ENCODE measurements at regions not wholly inside any gene's neighbourhood (a gene's known extent, or its start where the extent isn't known, plus 50 kb on each side); places are given as distances from the start of the nearest gene placed in this dataset.

DNA sequence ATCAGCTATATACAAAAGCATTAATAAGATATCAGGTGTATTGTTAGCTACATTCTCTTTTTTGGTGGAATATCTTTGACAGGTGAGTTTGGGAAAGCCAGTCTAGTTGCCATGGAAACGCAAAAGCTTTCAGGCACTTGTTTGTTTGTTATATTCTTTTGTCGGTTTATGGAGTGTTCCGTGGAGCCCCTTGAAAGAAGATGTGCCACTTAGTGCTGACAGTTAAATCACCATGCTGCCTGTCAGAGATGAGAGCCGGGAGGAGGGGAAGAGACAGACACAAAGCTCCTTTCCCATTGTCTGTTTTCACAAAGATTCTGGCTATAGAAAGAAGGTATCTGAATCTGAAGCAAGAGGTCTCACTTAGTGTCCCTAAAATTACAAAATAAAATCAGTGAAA, 170.8 kb downstream of the SNAPC1 start:
- no peaks in the 10 kb centered on the region for H3K36me3 Mint-ChIP-seq (ENCODE audit: low read depth)
- DNase-seq (ENCODE audit: low spot score) = no peak
- H3K4me3 Mint-ChIP-seq (ENCODE audit: low read depth) = no peak overlapping the region
- H3K4me1 Mint-ChIP-seq (ENCODE audit: low read depth) = no peaks in the 10 kb centered on the region
- no peak overlapping the region for H3K27ac Mint-ChIP-seq
- intact Hi-C loops (cut with micrococcal nuclease) = no loop called here
- H3K9me3 Mint-ChIP-seq = no peaks in the 10 kb centered on the region
- H3K27me3 Mint-ChIP-seq (ENCODE audit: low read depth) = peaks cover 16% of the 10 kb centered on the region

DNA sequence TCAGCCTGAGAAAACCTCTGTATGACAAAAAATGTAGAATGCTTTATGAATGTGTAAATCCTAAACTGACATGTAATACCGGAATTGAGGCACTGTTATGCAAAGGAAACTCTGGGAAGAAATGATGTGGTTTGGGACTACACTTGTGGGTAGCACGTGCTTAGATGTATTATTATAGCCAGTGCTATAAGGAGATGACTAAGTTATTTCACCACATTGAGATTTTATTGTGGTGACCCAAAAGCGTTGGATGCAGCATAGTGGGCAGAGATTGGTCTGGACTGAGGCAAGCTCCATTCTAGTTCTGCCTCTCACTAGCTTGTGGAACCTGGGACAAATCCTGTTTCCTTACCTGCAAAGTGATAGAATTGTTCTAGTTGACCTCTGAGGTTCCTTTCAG, 172.2 kb downstream of the SNAPC1 start:
- Mint-ChIP-seq H3K4me1 (ENCODE audit: low read depth) (no peaks in the 10 kb centered on the region), H3K27ac (no peak overlapping the region), H3K4me3 (ENCODE audit: low read depth) (no peak overlapping the region), H3K36me3 (ENCODE audit: low read depth) (no peaks in the 10 kb centered on the region), H3K9me3 (no peaks in the 10 kb centered on the region), H3K27me3 (ENCODE audit: low read depth) (peaks cover 11% of the 10 kb centered on the region)
- intact Hi-C loops (cut with micrococcal nuclease) = no loop called here
- DNase-seq (ENCODE audit: low spot score) = no peak

DNA sequence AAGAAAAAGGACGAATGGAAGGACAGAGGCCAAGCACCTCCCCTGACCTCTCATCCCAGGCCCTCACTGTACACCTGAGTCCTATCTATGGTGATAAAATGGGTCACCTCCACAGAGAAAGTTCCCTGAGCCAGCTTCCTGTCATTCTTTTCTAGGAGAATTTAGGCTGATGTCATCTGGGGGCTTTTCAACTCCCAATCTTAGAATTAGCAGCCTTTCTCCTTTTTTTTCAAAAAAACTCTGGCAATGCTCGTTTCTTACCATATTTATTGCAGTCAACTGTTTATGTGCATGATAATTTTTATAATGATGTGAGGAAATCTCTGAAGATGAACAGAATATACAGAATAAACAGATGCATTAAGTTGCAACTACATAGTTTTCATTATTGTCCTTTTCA, 177.6 kb downstream of the SNAPC1 start:
- no peak overlapping the region for H3K27ac Mint-ChIP-seq
- DNase-seq (ENCODE audit: low spot score) = no peak
- H3K9me3 Mint-ChIP-seq = no peaks in the 10 kb centered on the region
- H3K27me3 Mint-ChIP-seq (ENCODE audit: low read depth) = peaks cover 7% of the 10 kb centered on the region
- no peak overlapping the region for H3K4me3 Mint-ChIP-seq (ENCODE audit: low read depth)
- H3K4me1 Mint-ChIP-seq (ENCODE audit: low read depth) = no peaks in the 10 kb centered on the region
- H3K36me3 Mint-ChIP-seq (ENCODE audit: low read depth) = no peaks in the 10 kb centered on the region
- intact Hi-C loops (cut with micrococcal nuclease) = no loop called here

DNA sequence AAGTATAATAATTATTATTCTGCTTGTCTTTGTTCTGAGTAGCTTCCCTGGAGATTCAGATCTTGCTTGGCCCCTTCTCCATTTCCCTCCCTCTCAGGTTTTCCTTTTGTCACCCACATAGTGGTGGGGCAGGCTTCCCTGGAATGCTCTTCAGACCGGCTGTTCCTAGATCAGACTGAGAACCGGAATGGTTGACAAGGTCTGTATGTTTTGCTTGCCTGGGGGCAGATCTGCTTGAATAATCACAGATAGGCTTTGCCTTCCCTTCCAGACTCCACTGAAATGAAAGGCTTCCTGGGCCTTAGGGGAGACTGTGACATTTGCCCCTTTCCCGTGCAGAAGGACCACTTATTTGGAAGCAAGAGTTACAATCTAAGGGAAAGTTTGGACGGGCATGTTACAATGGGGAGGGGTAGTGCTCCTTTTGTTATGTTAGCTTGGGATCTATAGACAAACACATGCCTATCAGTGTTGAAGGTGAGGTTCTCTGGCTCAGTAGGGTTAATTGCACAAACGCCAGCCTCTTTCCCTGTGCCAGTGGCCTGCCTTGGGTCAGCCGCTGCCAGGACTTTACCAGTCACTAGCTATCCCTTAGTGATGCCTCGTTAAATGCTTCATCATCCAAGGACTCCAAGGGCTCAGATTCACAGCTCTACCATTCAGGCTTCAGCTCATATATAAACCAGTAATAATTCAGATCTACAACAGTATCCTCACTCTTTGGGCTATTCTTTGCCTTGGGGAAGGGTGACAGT, 178.6 kb downstream of the SNAPC1 start:
- H3K4me1 Mint-ChIP-seq (ENCODE audit: low read depth) = no peaks in the 10 kb centered on the region
- intact Hi-C loops (cut with micrococcal nuclease) = no loop called here
- peaks cover 7% of the 10 kb centered on the region for H3K27me3 Mint-ChIP-seq (ENCODE audit: low read depth)
- no peaks in the 10 kb centered on the region for H3K36me3 Mint-ChIP-seq (ENCODE audit: low read depth)
- H3K9me3 Mint-ChIP-seq = no peaks in the 10 kb centered on the region
- no peak overlapping the region for H3K4me3 Mint-ChIP-seq (ENCODE audit: low read depth)
- no peak overlapping the region for H3K27ac Mint-ChIP-seq
- DNase-seq (ENCODE audit: low spot score) = no peak

DNA sequence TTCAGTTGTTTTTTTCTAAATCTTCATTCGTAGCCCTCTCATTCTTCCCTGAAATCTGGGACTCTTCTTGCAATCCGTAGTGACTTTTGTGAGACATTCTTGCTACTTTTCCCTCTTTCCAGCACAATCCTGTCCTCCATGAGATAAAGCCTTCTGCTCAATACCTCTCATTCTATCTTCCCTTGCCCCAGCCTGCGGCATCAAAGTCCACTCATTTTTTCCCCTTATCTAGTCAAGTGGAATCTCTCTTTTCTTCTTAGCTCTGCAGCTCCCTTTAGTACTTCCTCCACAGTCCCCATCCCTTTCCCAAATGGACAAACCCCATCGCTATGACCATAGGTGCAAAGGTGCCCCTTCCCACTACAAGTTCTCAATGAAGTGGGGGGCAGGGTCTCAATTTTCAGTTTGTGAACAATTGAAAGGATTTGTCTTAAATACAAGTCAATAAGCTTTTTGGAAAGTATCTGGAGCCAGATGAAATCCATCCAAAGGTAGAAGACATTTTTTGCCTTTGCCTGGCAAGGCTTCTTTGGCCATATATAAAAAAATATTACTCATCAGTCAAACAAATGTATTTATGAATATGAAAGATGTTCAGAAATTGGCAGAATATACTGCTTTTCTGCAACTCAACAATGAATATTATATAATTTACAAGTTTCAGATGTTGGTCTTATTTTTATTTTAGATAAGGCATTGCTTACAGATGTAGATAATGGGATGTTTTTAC, 179.4 kb downstream of the SNAPC1 start:
- Mint-ChIP-seq H3K9me3 (no peaks in the 10 kb centered on the region), H3K4me3 (ENCODE audit: low read depth) (no peak overlapping the region), H3K4me1 (ENCODE audit: low read depth) (no peaks in the 10 kb centered on the region), H3K27ac (no peak overlapping the region), H3K27me3 (ENCODE audit: low read depth) (peaks cover 7% of the 10 kb centered on the region), H3K36me3 (ENCODE audit: low read depth) (no peaks in the 10 kb centered on the region)
- intact Hi-C loops (cut with micrococcal nuclease) = no loop called here
- no peak for DNase-seq (ENCODE audit: low spot score)

DNA sequence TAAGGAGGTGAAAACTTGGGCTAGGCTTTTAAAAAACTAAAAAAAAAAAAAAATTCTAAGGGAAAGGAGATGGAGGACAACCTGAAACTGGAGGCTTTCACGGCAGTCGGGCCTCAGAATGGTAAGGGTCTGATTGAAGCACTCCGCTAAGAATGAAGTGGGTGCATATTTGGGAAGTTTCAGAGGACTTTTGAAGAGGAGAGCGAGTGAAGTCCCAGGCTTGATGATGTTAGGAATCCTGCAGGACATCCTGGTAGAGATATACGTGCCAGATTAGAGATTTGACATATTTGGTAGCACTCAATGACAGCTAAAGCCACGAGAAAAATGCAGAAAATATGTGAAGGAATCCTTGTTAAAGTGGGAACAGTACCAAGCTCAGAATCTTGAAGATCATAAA, 186.2 kb downstream of the SNAPC1 start:
- Mint-ChIP-seq H3K36me3 (ENCODE audit: low read depth) (no peaks in the 10 kb centered on the region), H3K27me3 (ENCODE audit: low read depth) (peaks cover 2% of the 10 kb centered on the region), H3K4me3 (ENCODE audit: low read depth) (no peak overlapping the region), H3K9me3 (no peaks in the 10 kb centered on the region), H3K27ac (no peak overlapping the region), H3K4me1 (ENCODE audit: low read depth) (no peaks in the 10 kb centered on the region)
- intact Hi-C loops (cut with micrococcal nuclease) = no loop called here
- DNase-seq (ENCODE audit: low spot score) = no peak

DNA sequence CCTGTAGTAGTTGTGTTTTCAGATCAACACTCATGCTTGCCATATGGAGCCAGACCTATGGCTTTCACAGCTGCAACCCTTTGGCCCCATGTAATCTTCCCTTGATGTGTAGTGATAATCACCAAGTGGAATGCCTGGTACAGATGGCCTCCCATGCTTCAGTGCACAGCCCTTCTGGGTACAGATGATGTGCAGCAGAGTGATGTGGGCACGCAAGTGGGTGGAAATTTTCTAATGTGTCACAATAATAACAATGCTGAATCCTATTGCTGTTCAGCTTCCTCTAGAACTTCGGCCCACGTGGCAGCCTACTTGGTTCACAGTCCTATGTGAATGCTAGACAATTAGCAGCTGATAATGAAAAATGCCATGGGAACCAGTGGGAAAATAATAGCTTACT, 188.1 kb downstream of the SNAPC1 start:
- no peak overlapping the region for H3K27ac Mint-ChIP-seq
- no peaks in the 10 kb centered on the region for H3K4me1 Mint-ChIP-seq (ENCODE audit: low read depth)
- H3K4me3 Mint-ChIP-seq (ENCODE audit: low read depth) = no peak overlapping the region
- intact Hi-C loops (cut with micrococcal nuclease) = no loop called here
- H3K27me3 Mint-ChIP-seq (ENCODE audit: low read depth) = peaks cover 5% of the 10 kb centered on the region
- DNase-seq (ENCODE audit: low spot score) = no peak
- H3K9me3 Mint-ChIP-seq = no peaks in the 10 kb centered on the region
- no peaks in the 10 kb centered on the region for H3K36me3 Mint-ChIP-seq (ENCODE audit: low read depth)

DNA sequence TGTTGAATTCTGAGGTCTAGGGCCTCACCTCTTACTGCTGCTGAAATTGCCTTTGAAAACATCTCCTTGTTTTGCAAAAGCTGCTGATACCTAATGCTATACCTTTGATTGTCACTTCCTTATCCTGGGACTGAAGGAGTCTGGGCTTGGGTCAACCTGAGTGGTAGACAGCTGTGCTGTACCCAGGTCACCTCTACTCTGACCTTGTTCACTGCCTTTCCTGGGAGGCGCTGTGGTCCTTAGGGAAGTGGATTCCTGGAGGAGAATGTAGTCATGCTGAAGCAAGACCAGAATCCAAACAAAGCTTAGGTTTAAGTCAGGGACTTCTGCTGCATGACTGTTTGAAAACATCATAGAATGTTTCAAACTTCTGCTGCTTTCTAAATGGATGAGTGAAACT, 191.4 kb downstream of the SNAPC1 start:
- peaks cover 7% of the 10 kb centered on the region for H3K27me3 Mint-ChIP-seq (ENCODE audit: low read depth)
- no peak overlapping the region for H3K27ac Mint-ChIP-seq
- no peak for DNase-seq (ENCODE audit: low spot score)
- peaks cover 9% of the 10 kb centered on the region for H3K9me3 Mint-ChIP-seq
- no peak overlapping the region for H3K4me3 Mint-ChIP-seq (ENCODE audit: low read depth)
- intact Hi-C loops (cut with micrococcal nuclease) = no loop called here
- no peaks in the 10 kb centered on the region for H3K4me1 Mint-ChIP-seq (ENCODE audit: low read depth)
- no peaks in the 10 kb centered on the region for H3K36me3 Mint-ChIP-seq (ENCODE audit: low read depth)

DNA sequence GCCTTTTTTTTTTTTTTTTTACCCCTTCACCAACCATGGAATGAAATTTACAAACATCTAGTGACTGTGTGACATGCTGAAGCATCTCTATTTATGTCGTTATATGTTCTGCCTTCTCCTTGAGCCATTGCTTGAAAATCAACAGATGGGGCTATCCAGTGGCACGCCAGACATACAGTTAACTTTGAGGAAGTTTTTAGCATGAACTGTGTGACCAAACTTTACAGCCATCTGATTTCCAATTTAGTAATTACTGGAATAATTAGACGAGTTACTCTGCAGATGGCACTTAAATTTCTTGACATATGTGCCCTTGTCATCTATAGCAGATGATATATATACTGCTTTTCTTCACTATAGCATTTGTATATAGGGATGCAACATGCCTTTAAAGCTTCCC, 192.1 kb downstream of the SNAPC1 start:
- Mint-ChIP-seq H3K4me3 (ENCODE audit: low read depth) (no peak overlapping the region), H3K27ac (no peak overlapping the region), H3K36me3 (ENCODE audit: low read depth) (no peaks in the 10 kb centered on the region), H3K4me1 (ENCODE audit: low read depth) (no peaks in the 10 kb centered on the region), H3K9me3 (peaks cover 9% of the 10 kb centered on the region), H3K27me3 (ENCODE audit: low read depth) (peaks cover 7% of the 10 kb centered on the region)
- no peak for DNase-seq (ENCODE audit: low spot score)
- intact Hi-C loops (cut with micrococcal nuclease) = no loop called here

DNA sequence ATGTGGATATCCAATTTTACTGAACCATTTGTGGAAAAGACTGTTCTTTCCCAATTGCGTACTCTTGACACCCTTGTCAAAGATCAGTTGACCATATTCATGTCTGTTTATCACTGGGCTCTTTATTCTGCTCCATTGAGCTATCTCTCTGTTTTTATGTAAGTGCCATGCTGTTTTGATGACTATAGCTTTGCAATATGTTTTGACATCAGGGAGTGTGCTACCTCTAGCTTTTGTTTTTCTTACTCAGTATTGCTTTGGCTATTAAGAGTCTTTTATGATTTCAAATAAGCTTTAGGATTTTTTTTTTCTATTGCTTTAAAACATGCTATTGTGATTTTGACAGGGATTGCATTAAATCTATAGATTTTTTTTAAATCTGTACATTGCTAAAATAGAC, 194.3 kb downstream of the SNAPC1 start:
- no peaks in the 10 kb centered on the region for H3K4me1 Mint-ChIP-seq (ENCODE audit: low read depth)
- intact Hi-C loops (cut with micrococcal nuclease) = no loop called here
- peaks cover 9% of the 10 kb centered on the region for H3K27me3 Mint-ChIP-seq (ENCODE audit: low read depth)
- no peak overlapping the region for H3K27ac Mint-ChIP-seq
- no peaks in the 10 kb centered on the region for H3K36me3 Mint-ChIP-seq (ENCODE audit: low read depth)
- H3K9me3 Mint-ChIP-seq = peaks cover 9% of the 10 kb centered on the region
- DNase-seq (ENCODE audit: low spot score) = no peak
- H3K4me3 Mint-ChIP-seq (ENCODE audit: low read depth) = no peak overlapping the region

DNA sequence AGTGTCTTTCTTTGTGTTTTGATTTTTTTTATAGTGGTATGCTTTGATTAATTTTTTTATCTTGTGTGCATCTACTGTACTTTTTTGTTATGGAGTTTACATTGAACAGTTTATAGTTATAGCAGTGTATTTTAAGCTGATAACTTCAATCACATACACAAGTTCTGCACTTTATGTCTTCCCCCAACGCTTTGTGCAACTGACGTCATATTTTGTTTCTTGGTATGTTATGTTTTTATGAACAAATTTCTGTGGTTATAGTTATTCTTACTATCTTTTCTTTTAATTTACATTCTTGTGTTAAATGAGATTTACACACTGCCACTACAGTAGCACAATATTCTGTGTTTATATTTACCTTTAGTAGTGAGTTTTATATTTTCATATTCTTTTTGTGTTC, 197.1 kb downstream of the SNAPC1 start:
- intact Hi-C loops (cut with micrococcal nuclease) = no loop called here
- Mint-ChIP-seq H3K4me1 (ENCODE audit: low read depth) (no peaks in the 10 kb centered on the region), H3K4me3 (ENCODE audit: low read depth) (no peak overlapping the region), H3K9me3 (peaks cover 9% of the 10 kb centered on the region), H3K27ac (no peak overlapping the region), H3K36me3 (ENCODE audit: low read depth) (no peaks in the 10 kb centered on the region), H3K27me3 (ENCODE audit: low read depth) (peaks cover 5% of the 10 kb centered on the region)
- no peak for DNase-seq (ENCODE audit: low spot score)

DNA sequence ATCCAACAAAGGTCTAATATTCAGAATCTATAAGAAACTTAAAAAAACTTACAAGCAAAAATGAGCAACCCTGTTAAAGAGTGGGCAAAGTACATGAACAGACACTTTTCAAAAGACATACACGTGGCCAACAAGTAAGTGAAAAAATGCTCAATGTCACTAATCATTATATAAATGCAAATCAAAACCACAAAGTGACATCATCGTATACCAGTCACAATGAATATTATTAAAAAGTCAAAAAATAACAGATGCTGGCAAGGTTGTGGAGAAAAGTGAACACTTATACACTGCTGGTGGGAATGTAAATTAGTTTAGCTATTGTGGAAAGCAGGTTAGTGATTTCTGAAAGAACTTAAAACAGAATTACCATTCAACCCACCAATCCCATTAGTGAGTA, 199.1 kb downstream of the SNAPC1 start:
- intact Hi-C loops (cut with micrococcal nuclease) = no loop called here
- Mint-ChIP-seq H3K4me3 (ENCODE audit: low read depth) (no peak overlapping the region), H3K27ac (no peak overlapping the region), H3K36me3 (ENCODE audit: low read depth) (no peaks in the 10 kb centered on the region), H3K9me3 (peaks cover 3% of the 10 kb centered on the region), H3K4me1 (ENCODE audit: low read depth) (no peaks in the 10 kb centered on the region), H3K27me3 (ENCODE audit: low read depth) (peaks cover 2% of the 10 kb centered on the region)
- no peak for DNase-seq (ENCODE audit: low spot score)

DNA sequence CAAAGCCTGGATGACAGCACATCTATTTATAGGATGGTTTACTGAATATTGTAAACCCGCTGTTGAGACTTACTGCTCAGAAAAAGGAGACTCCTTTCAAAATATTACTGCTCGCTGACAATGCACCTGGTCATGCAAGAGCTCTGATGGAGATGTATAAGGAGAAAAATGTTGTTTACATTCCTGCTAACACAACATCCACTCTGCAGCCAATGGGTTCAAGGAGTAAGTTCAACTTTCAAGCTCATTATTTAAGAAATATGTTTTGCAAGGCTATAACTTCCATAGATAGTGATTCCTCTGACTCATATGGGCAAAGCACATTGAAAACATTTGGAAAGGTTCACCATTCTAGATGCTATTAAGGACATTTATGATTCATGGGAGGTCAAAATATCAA, 201.7 kb downstream of the SNAPC1 start:
- Mint-ChIP-seq H3K4me1 (ENCODE audit: low read depth) (no peaks in the 10 kb centered on the region), H3K27ac (no peak overlapping the region), H3K9me3 (no peaks in the 10 kb centered on the region), H3K4me3 (ENCODE audit: low read depth) (no peak overlapping the region), H3K36me3 (ENCODE audit: low read depth) (no peaks in the 10 kb centered on the region), H3K27me3 (ENCODE audit: low read depth) (peaks cover 2% of the 10 kb centered on the region)
- intact Hi-C loops (cut with micrococcal nuclease) = no loop called here
- no peak for DNase-seq (ENCODE audit: low spot score)

Data from activated T-helper 2 cell treated with anti-CD3 and anti-CD28 coated beads, Interferon-gamma antibody, Interleukin-2, Interleukin-4, amounts not matched to agents 10 μg/mL and 5 μg/mL and 100 μg/mL, durations not matched to agents 14 hours and 24 hours and 36 hours (primary cell).